K562 (cell line): ENCODE measurements at regions not wholly inside any gene's neighbourhood (a gene's known extent, or its start where the extent isn't known, plus 50 kb on each side); places are given as distances from the start of the nearest gene placed in this dataset.

Experiments used
- ATAC-seq: fragments of 200-7000 bp; cut with Tn5 transposase; 3 replicates; pipeline ENCODE4 v1.9.1; 2020; ENCODE audit warnings: moderate library complexity
- BruUV-seq: library from RNA; stranded (reverse); fragments of 400-500 nt; replicated peaks from 2 replicates; lab custom pipeline; 2021; lab: Mats Ljungman, UMichigan
- CTCF ChIA-PET: fragments of 300-600 bp; formaldehyde crosslinking; extraction: SDS; loops from one replicate; lab custom pipeline; 2021; ENCODE audit warnings: low intra/inter-chr PET ratio; lab: Yijun Ruan, JAX
- POLR2A ChIA-PET: fragments of 300-600, 350-650 bp; sonication (Branson Sonifier 250); formaldehyde crosslinking; extraction: SDS; loops from one replicate; lab custom pipeline; 2021; ENCODE audit warnings: antibody characterized with exemption, inconsistent platforms; lab: Yijun Ruan, JAX
- DNase-seq, 4 experiments: peaks; one replicate each; pipeline versions ENCODE4 v3.0.0 to v3.0.0-alpha.2; 2011 to 2018; ENCODE audit warnings: low spot score in 3 of 4, mixed read lengths in 3 of 4; ENCODE audit errors: extremely low read depth in 1 of 4
- FAIRE-seq: peaks from 2 replicates; lab custom pipeline; 2011; peaks lifted over from hg19 to GRCh38; lab: Jason Lieb, UNC
- H2AFZ ChIP-seq: 2 replicates; pipeline ENCODE4 v1.6.0; 2011; ENCODE audit warnings: low read depth, low read length, control low read depth, inconsistent platforms
- H3K27ac ChIP-seq: fragments of 200-600 bp; 3 replicates; pipeline ENCODE4 v1.8.0; 2011; ENCODE audit warnings: low read depth, mild to moderate bottlenecking, control low read depth, inconsistent platforms, low read length, moderate library complexity, mixed read lengths; ENCODE audit errors: extremely low read depth
- H3K27me3 ChIP-seq, 2 experiments: fragments of 300-600 bp in 1 of 2; 2 replicates in 1 of 2; 3 replicates in 1 of 2; pipeline versions ENCODE4 v1.6.0 to v1.8.0; 2011; ENCODE audit warnings: inconsistent platforms in 2 of 2, low read length in 2 of 2, mild to moderate bottlenecking in 1 of 2, mixed read lengths in 1 of 2, moderate library complexity in 1 of 2; ENCODE audit not compliant: control insufficient read depth in 2 of 2, insufficient read depth in 2 of 2
- H3K36me3 ChIP-seq: fragments of 300-600 bp; 3 replicates; pipeline ENCODE4 v1.8.0; 2011; ENCODE audit warnings: mild to moderate bottlenecking, low read length, inconsistent platforms; ENCODE audit not compliant: control insufficient read depth, insufficient read depth
- H3K4me1 ChIP-seq, 2 experiments: fragments of 200-600 bp in 1 of 2; replicated peaks in 1 of 2; 2 replicates in 1 of 2; 3 replicates in 1 of 2; pipeline versions ENCODE4 v1.5.1 to v1.8.0; 2011; ENCODE audit warnings: inconsistent platforms in 2 of 2, low read length in 2 of 2, mild to moderate bottlenecking in 1 of 2, mixed read lengths in 1 of 2, moderate library complexity in 1 of 2; ENCODE audit not compliant: control insufficient read depth in 2 of 2, insufficient read depth in 2 of 2
- H3K4me2 ChIP-seq: 2 replicates; pipeline ENCODE4 v1.6.1; 2011; ENCODE audit warnings: low read length, control low read depth, inconsistent platforms, mixed read lengths; ENCODE audit not compliant: insufficient read depth
- H3K4me3 ChIP-seq: fragments of 200-600 bp; sonication (generic), shearing (Covaris generic); 2 replicates; pipeline ENCODE4 v1.5.1; 2016; ENCODE audit warnings: control low read depth, inconsistent platforms
- H3K79me2 ChIP-seq: fragments of 200-600 bp; 3 replicates; pipeline ENCODE4 v1.8.0; 2011; ENCODE audit warnings: low read length, inconsistent platforms; ENCODE audit not compliant: control insufficient read depth, insufficient read depth
- H3K9ac ChIP-seq, 2 experiments: 2 replicates each; pipeline versions ENCODE4 v1.6.0 to v1.6.1; 2011; ENCODE audit warnings: low read depth in 2 of 2, low read length in 2 of 2, control low read depth in 1 of 2, inconsistent platforms in 1 of 2, mild to moderate bottlenecking in 1 of 2, mixed read lengths in 1 of 2; ENCODE audit not compliant: insufficient read depth in 1 of 2
- H3K9me1 ChIP-seq: one replicate; pipeline ENCODE4 v1.6.0; 2011; ENCODE audit warnings: inconsistent platforms, mild to moderate bottlenecking, low read length, moderate library complexity; ENCODE audit not compliant: control insufficient read depth, insufficient read depth
- H3K9me3 ChIP-seq: replicated peaks from 2 replicates; pipeline ENCODE4 v1.5.1; 2011; ENCODE audit warnings: low read depth, low read length, inconsistent platforms; ENCODE audit not compliant: control insufficient read depth, insufficient read depth
- H4K20me1 ChIP-seq: replicated peaks from 2 replicates; pipeline ENCODE4 v1.6.1; 2011; ENCODE audit warnings: low read length, inconsistent platforms, mixed read lengths; ENCODE audit not compliant: control insufficient read depth, insufficient read depth
- ETV5 ChIP-seq: sonication (generic); formaldehyde crosslinking; IDR thresholded peaks from 2 replicates; pipeline ENCODE4 v1.4.0; 2020; ENCODE audit warnings: low read depth, mild to moderate bottlenecking, missing genetic modification reagents
- HDGF ChIP-seq: fragments of 450-650 bp; IDR thresholded peaks from 2 replicates; pipeline ENCODE4 v1.6.1; 2016
- ID3 ChIP-seq, 2 experiments: fragments of 250-450 bp in 1 of 2; fragments of 450-650 bp in 1 of 2; sonication (Bioruptor Pico) in 1 of 2; IDR thresholded peaks; 2 replicates each; pipeline versions ENCODE4 v1.6.1 to v1.8.0; 2016 to 2021; ENCODE audit warnings: mild to moderate bottlenecking in 2 of 2, moderate library complexity in 2 of 2, missing compliant biosample characterization in 1 of 2, missing genetic modification characterization in 1 of 2
- MAX ChIP-seq: sonication (generic); formaldehyde crosslinking; IDR thresholded peaks from 2 replicates; pipeline ENCODE4 v1.9.0; 2022; ENCODE audit warnings: mild to moderate bottlenecking, missing genetic modification reagents
- MYNN ChIP-seq, 2 experiments: sonication (generic); formaldehyde crosslinking in 1 of 2; IDR thresholded peaks; 2 replicates each; pipeline versions ENCODE4 v1.5.0 to v1.6.1; 2016 to 2020; ENCODE audit warnings: antibody characterized with exemption in 1 of 2, missing genetic modification reagents in 1 of 2
- RCOR1 ChIP-seq, 2 experiments: IDR thresholded peaks; 2 replicates each; pipeline ENCODE4 v1.6.1; 2012; ENCODE audit warnings: low read depth in 2 of 2, low read length in 2 of 2, borderline replicate concordance in 1 of 2, improper control_type of control experiment in 1 of 2
- SOX6 ChIP-seq: fragments of 450-650 bp; IDR thresholded peaks from 2 replicates; pipeline ENCODE4 v1.6.1; 2014; ENCODE audit warnings: mild to moderate bottlenecking
- SP1 ChIP-seq: sonication (generic); formaldehyde crosslinking; IDR thresholded peaks from 2 replicates; pipeline ENCODE4 v1.8.1; 2022; ENCODE audit warnings: mild to moderate bottlenecking, missing genetic modification reagents
- ZNF197 ChIP-seq: fragments of 200-800 bp; sonication (Bioruptor generic); IDR thresholded peaks from 2 replicates; pipeline ENCODE4 v1.6.1; 2016; ENCODE audit warnings: low read depth, missing genetic modification characterization, missing compliant biosample characterization
- ZNF316 ChIP-seq: fragments of 450-650 bp; IDR thresholded peaks from 2 replicates; pipeline ENCODE4 v1.6.1; 2016
- ZNF324 ChIP-seq: fragments of 250-450 bp; sonication (Bioruptor Pico); IDR thresholded peaks from 2 replicates; pipeline ENCODE4 v1.4.0; 2020; ENCODE audit warnings: mild to moderate bottlenecking
- ZNF354B ChIP-seq: fragments of 250-450 bp; sonication (Bioruptor Pico); IDR thresholded peaks from 2 replicates; pipeline ENCODE4 v1.4.0; 2020
- ZNF444 ChIP-seq: fragments of 250-450 bp; sonication (Bioruptor Pico); IDR thresholded peaks from 2 replicates; pipeline ENCODE4 v1.4.0; 2020; ENCODE audit warnings: mild to moderate bottlenecking, moderate library complexity
- ZNF766 ChIP-seq: fragments of 200-800 bp; sonication (Bioruptor generic); conservative IDR thresholded peaks from 2 replicates; pipeline ENCODE4 v1.6.1; 2016; ENCODE audit warnings: missing genetic modification characterization, missing compliant biosample characterization
- WGBS: fragments of 100-300 bp; shearing (Covaris generic); methylation state at CpG from one replicate; pipeline ENCODE4 v1.1.6; 2016; ENCODE audit warnings: low coverage, mixed read lengths; ENCODE audit not compliant: insufficient coverage; ENCODE audit errors: missing lambda C conversion rate; 5-methylcytosine and 5-hydroxymethylcytosine counted together
- in situ Hi-C: fragments of 300-500 bp; cut with MboI; formaldehyde crosslinking; loops from 4 replicates; pipeline ENCODE4 v1.15.0; 2018; ENCODE audit warnings: inconsistent platforms, mixed read lengths
- intact Hi-C: fragments of 100-400 bp; cut with micrococcal nuclease; formaldehyde crosslinking; loops from 2 replicates; pipeline ENCODE4 v1.14.2; 2022

- no peak for TF ChIP-seq MAX
- no peak for TF ChIP-seq SOX6
- TF ChIP-seq ZNF444 = no peak
- TF ChIP-seq MYNN (IDR thresholded peaks at IDR 0.05) = no peak
- no peak for TF ChIP-seq MYNN (CRISPR knock-in tag; IDR thresholded peaks at IDR 0.05)
- TF ChIP-seq HDGF = no peak
These were observed 118.3 kb downstream of the DRD1 start (continued) for GRCh38 chr5:175325681-175326080.

- POLR2A ChIA-PET = interaction anchor here (0.6 kb wide), 1 partner anchor 16 kb away, joined by 3 read pairs; no protein-coding TSS in a partner anchor
- Histone ChIP-seq H3K9ac (no peak overlapping the region), H3K79me2 (no peaks in the 10 kb centered on the region), H3K9me3 (no peaks in the 10 kb centered on the region), H4K20me1 (0 out of 2 replicates have a peak, but pooled peaks cover 3% of the 10 kb centered on the region), H3K4me3 (no peak overlapping the region), H3K36me3 (no peaks in the 10 kb centered on the region), H3K27ac (no peak overlapping the region), H3K27me3 (no peaks in the 10 kb centered on the region), H3K4me1 (no peaks in the 10 kb centered on the region), H3K4me2 (no peak overlapping the region), H3K9me1 (no peaks in the 10 kb centered on the region), H2AFZ (no peak overlapping the region)
- CTCF ChIA-PET = no interaction called here
- DNase-seq = peak; percentile 44 to 59 (median 46)
- ATAC-seq = peak; percentile 64; the same call in 2 of the 3 replicates
- WGBS = 0% methylated on average over 3 of the region's 3 CpGs
- in situ Hi-C loops (no loop called here), intact Hi-C loops (no loop called here)
- FAIRE-seq = peak; percentile 84
- no TSS peak for BruUV-seq
- TF ChIP-seq ETV5 (CRISPR knock-in tag) (no peak), RCOR1 (IDR thresholded peaks at IDR 0.05; ENCODE audit: borderline replicate concordance in 1 of 2, low read depth in 2 of 2, low read length in 2 of 2) (0 out of 4 replicates have a peak, but pooled peaks of 1 of the 2 experiments have one; percentile 26), ZNF354B (no peak), ZNF766 (CRISPR knock-in tag) (0 out of 2 replicates have a peak, but pooled peaks have one; percentile 55), ZNF324 (no peak), ZNF197 (CRISPR knock-in tag) (peak; percentile 71), ZNF316 (no peak), SP1 (no peak), ID3 (CRISPR knock-in tag; IDR thresholded peaks at IDR 0.05) (no peak), ID3 (tag; IDR thresholded peaks at IDR 0.05) (no peak)
These were observed 122.0 kb downstream of the DRD1 start for GRCh38 chr5:175321927-175322532.
